H1 (cell line): ENCODE measurements at regions not wholly inside any gene's neighbourhood (a gene's known extent, or its start where the extent isn't known, plus 50 kb on each side); places are given as distances from the start of the nearest gene placed in this dataset.

Source experiments
- EP300 ChIP-seq, 2 experiments: IDR thresholded peaks; 1 replicate in 1 of 2; 2 replicates in 1 of 2; pipeline ENCODE4 v1.6.1; 2011 to 2012; ENCODE audit warnings: low read depth in 2 of 2, low read length in 2 of 2, mild to moderate bottlenecking in 2 of 2, borderline replicate concordance in 1 of 2, inconsistent platforms in 1 of 2, moderate library complexity in 1 of 2
- HDAC6 ChIP-seq: IDR thresholded peaks from one replicate; pipeline ENCODE4 v1.7.1; 2012; ENCODE audit warnings: low read depth, mild to moderate bottlenecking, inconsistent platforms, low read length, moderate library complexity
- KDM4A ChIP-seq: IDR thresholded peaks from one replicate; pipeline ENCODE4 v1.7.1; 2012; ENCODE audit warnings: low read depth, mild to moderate bottlenecking, moderate library complexity, low read length, inconsistent platforms; ENCODE audit not compliant: severe bottlenecking
- RNF2 ChIP-seq: fragments of 200-900, 300-1000 bp; sonication (generic); IDR thresholded peaks from 2 replicates; pipeline ENCODE4 v1.7.1; 2016; ENCODE audit warnings: borderline replicate concordance, low read depth, mild to moderate bottlenecking, antibody characterized with exemption, low read length; ENCODE audit not compliant: poor library complexity, severe bottlenecking; ENCODE audit errors: missing control alignments
- SP4 ChIP-seq: IDR thresholded peaks from 2 replicates; pipeline ENCODE4 v1.6.1; 2012; ENCODE audit warnings: low read length, inconsistent platforms
- TF ChIP-seq, protein P1 (sequence below): IDR thresholded peaks from 2 replicates; pipeline ENCODE4 v1.6.1; 2012; ENCODE audit warnings: low read length, inconsistent platforms

DNA sequence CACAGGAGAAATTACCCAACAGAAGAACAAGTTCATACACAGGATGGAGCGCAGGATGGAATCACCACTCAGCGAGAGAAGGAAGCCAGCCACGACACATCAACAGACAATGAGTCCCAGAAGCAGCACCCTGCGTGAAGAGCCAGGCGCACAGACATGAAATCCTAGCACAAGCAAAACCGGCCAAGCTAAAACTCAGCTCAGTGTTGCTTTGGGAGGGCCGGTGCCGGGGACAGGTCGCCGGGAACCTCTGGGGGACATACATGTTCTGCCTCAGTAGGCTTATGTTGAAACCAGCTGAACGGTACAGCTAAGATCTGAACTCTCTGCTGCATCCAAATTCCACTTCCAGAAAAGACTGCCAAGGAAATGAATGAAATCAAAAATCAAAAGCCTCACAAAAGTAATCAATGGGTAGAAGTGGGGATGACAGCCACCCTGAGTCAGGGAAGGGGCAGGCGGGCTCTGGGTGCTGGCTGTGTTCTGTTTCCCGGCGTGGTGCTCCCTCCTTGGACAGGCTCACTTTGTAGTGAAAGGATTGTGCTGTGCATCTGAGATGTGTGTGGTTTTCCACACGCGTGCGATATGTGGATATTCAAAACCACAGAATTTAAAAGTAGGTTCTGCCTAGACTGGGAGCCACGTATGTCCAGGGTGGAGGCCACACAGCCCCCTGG is 114.7 kb downstream of the PDGFA start (continued):
- TF ChIP-seq EP300 (IDR thresholded peaks at IDR 0.05; ENCODE audit: borderline replicate concordance in 1 of 2, low read depth in 2 of 2, low read length in 2 of 2) (no peak), HDAC6 (no peak), RNF2 (no peak), SP4 (no peak), KDM4A (no peak)
- TF ChIP-seq, protein P1, sequence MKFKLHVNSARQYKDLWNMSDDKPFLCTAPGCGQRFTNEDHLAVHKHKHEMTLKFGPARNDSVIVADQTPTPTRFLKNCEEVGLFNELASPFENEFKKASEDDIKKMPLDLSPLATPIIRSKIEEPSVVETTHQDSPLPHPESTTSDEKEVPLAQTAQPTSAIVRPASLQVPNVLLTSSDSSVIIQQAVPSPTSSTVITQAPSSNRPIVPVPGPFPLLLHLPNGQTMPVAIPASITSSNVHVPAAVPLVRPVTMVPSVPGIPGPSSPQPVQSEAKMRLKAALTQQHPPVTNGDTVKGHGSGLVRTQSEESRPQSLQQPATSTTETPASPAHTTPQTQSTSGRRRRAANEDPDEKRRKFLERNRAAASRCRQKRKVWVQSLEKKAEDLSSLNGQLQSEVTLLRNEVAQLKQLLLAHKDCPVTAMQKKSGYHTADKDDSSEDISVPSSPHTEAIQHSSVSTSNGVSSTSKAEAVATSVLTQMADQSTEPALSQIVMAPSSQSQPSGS, result no peak
